Ishikawa (cell line): ENCODE measurements at regions not wholly inside any gene's neighbourhood (a gene's known extent, or its start where the extent isn't known, plus 50 kb on each side); places are given as distances from the start of the nearest gene placed in this dataset.

Experiments used
- CEBPB ChIP-seq: IDR thresholded peaks from 2 replicates; pipeline ENCODE4 v1.6.1; 2012
- CREB1 ChIP-seq: IDR thresholded peaks from 2 replicates; pipeline ENCODE4 v1.6.1; 2012; ENCODE audit warnings: low read depth
- FOXM1 ChIP-seq: IDR thresholded peaks from 2 replicates; pipeline ENCODE4 v1.6.1; 2012; ENCODE audit warnings: low read depth, borderline replicate concordance
- RAD21 ChIP-seq: IDR thresholded peaks from 2 replicates; pipeline ENCODE4 v1.6.1; 2012; ENCODE audit warnings: low read depth
- TAF1 ChIP-seq: IDR thresholded peaks from 2 replicates; pipeline ENCODE4 v1.6.1; 2012; ENCODE audit warnings: low read depth, mild to moderate bottlenecking
- YY1 ChIP-seq: IDR thresholded peaks from 2 replicates; pipeline ENCODE4 v1.6.1; 2012; ENCODE audit warnings: low read depth
- TF ChIP-seq, protein P1 (sequence below): IDR thresholded peaks from 2 replicates; pipeline ENCODE4 v1.6.1; 2012; ENCODE audit warnings: low read depth, mild to moderate bottlenecking
- TF ChIP-seq, protein P2 (sequence below): IDR thresholded peaks from 2 replicates; pipeline ENCODE4 v1.6.1; 2012

DNA sequence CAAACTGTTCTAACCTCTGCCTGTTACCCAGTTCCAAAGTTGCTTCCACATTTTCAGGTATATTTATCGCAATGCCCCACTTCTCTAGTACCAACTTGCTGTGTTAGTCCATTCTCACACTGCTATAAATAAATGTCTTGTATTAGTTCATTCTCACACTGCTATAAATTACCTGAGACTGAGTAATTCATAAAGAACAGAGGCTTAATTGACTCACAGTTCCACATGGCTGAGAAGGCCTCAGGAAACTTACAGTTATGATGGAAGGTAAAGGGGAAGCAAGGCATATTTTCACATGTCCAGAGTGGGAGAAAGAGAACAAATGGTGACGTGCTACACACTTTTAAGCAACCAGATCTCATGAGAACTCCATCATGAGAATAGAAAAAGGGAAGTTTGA, 130.4 kb upstream of the C11orf87 start:
- TF ChIP-seq YY1 (no peak), TAF1 (no peak), CEBPB (no peak), FOXM1 (no peak), CREB1 (no peak), RAD21 (no peak)
- TF ChIP-seq, protein P1, sequence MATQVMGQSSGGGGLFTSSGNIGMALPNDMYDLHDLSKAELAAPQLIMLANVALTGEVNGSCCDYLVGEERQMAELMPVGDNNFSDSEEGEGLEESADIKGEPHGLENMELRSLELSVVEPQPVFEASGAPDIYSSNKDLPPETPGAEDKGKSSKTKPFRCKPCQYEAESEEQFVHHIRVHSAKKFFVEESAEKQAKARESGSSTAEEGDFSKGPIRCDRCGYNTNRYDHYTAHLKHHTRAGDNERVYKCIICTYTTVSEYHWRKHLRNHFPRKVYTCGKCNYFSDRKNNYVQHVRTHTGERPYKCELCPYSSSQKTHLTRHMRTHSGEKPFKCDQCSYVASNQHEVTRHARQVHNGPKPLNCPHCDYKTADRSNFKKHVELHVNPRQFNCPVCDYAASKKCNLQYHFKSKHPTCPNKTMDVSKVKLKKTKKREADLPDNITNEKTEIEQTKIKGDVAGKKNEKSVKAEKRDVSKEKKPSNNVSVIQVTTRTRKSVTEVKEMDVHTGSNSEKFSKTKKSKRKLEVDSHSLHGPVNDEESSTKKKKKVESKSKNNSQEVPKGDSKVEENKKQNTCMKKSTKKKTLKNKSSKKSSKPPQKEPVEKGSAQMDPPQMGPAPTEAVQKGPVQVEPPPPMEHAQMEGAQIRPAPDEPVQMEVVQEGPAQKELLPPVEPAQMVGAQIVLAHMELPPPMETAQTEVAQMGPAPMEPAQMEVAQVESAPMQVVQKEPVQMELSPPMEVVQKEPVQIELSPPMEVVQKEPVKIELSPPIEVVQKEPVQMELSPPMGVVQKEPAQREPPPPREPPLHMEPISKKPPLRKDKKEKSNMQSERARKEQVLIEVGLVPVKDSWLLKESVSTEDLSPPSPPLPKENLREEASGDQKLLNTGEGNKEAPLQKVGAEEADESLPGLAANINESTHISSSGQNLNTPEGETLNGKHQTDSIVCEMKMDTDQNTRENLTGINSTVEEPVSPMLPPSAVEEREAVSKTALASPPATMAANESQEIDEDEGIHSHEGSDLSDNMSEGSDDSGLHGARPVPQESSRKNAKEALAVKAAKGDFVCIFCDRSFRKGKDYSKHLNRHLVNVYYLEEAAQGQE, result no peak
- TF ChIP-seq, protein P2, sequence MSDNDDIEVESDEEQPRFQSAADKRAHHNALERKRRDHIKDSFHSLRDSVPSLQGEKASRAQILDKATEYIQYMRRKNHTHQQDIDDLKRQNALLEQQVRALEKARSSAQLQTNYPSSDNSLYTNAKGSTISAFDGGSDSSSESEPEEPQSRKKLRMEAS, result no peak
